SK-N-SH (cell line): ENCODE measurements at regions not wholly inside any gene's neighbourhood (a gene's known extent, or its start where the extent isn't known, plus 50 kb on each side); places are given as distances from the start of the nearest gene placed in this dataset.

Experiments
- CTCF ChIA-PET: fragments of 300-600, 350-600 bp; formaldehyde crosslinking; extraction: SDS; loops from one replicate; lab custom pipeline; 2021; lab: Yijun Ruan, JAX
- POLR2A ChIA-PET: fragments of 350-600 bp; sonication (Branson Sonifier 250); formaldehyde crosslinking; extraction: SDS; loops from one replicate; lab custom pipeline; 2020; ENCODE audit warnings: antibody characterized with exemption, inconsistent platforms; lab: Yijun Ruan, JAX
- DNase-seq: peaks from one replicate; pipeline ENCODE4 v3.0.0; 2012
- H2AFZ ChIP-seq: fragments of 200-600 bp; sonication (generic); 2 replicates; pipeline ENCODE4 v1.8.1; 2016; ENCODE audit warnings: antibody characterized with exemption, mild to moderate bottlenecking, low read depth
- H3F3A ChIP-seq: fragments of 200-600 bp; sonication (generic); replicated peaks from 2 replicates; pipeline ENCODE3; 2016; ENCODE audit warnings: antibody characterized with exemption, mild to moderate bottlenecking; ENCODE audit not compliant: insufficient read depth
- H3K27ac ChIP-seq, 2 experiments: fragments of 200-500 bp in 1 of 2; fragments of 200-600 bp in 1 of 2; sonication (Bioruptor generic) in 1 of 2; sonication (generic), shearing (Covaris generic) in 1 of 2; 2 replicates each; pipeline versions ENCODE4 v1.5.1 to v1.6.1; 2014 to 2016; ENCODE audit warnings: low read depth in 2 of 2, inconsistent platforms in 1 of 2, low read length in 1 of 2, mild to moderate bottlenecking in 1 of 2, mixed read lengths in 1 of 2
- H3K27me3 ChIP-seq: fragments of 200-600 bp; sonication (generic), shearing (Covaris generic); 2 replicates; pipeline ENCODE4 v1.6.1; 2016; ENCODE audit warnings: mixed run types; ENCODE audit not compliant: insufficient read depth
- H3K36me3 ChIP-seq, 2 experiments: fragments of 200-500 bp in 1 of 2; fragments of 200-600 bp in 1 of 2; sonication (Bioruptor generic) in 1 of 2; sonication (generic) in 1 of 2; replicated peaks in 1 of 2; 2 replicates each; pipeline versions ENCODE3 to v1.5.1; 2014 to 2016; ENCODE audit warnings: low read length in 1 of 2, mild to moderate bottlenecking in 1 of 2; ENCODE audit not compliant: insufficient read depth in 2 of 2, control insufficient read depth in 1 of 2
- H3K4me1 ChIP-seq, 2 experiments: fragments of 200-500 bp in 1 of 2; fragments of 200-600 bp in 1 of 2; sonication (Bioruptor generic) in 1 of 2; sonication (generic), shearing (Covaris generic) in 1 of 2; 2 replicates each; pipeline versions ENCODE4 v1.5.1 to v1.6.1; 2014 to 2016; ENCODE audit warnings: low read depth in 1 of 2, low read length in 1 of 2, mixed run types in 1 of 2; ENCODE audit not compliant: insufficient read depth in 2 of 2, control insufficient read depth in 1 of 2
- H3K4me2 ChIP-seq: fragments of 200-600 bp; sonication (generic), shearing (Covaris generic); 2 replicates; pipeline ENCODE4 v1.6.1; 2017; ENCODE audit warnings: mixed run types
- H3K4me3 ChIP-seq, 2 experiments: fragments of 200-500 bp in 1 of 2; fragments of 200-600 bp in 1 of 2; sonication (Bioruptor generic) in 1 of 2; sonication (generic), shearing (Covaris generic) in 1 of 2; 2 replicates each; pipeline versions ENCODE4 v1.5.1 to v1.8.1; 2014 to 2016; ENCODE audit warnings: low read depth in 2 of 2, inconsistent platforms in 1 of 2, low read length in 1 of 2, mild to moderate bottlenecking in 1 of 2, mixed read lengths in 1 of 2, moderate library complexity in 1 of 2
- H3K79me2 ChIP-seq: fragments of 200-600 bp; sonication (generic); 2 replicates; pipeline ENCODE4 v1.8.1; 2017; ENCODE audit warnings: mild to moderate bottlenecking; ENCODE audit not compliant: insufficient read depth
- H3K9ac ChIP-seq: fragments of 200-600 bp; sonication (generic); 2 replicates; pipeline ENCODE4 v1.6.1; 2017; ENCODE audit warnings: mixed run types
- H3K9me2 ChIP-seq: fragments of 200-600 bp; sonication (generic); 2 replicates; pipeline ENCODE4 v1.6.1; 2017; ENCODE audit warnings: mixed run types
- H3K9me3 ChIP-seq: fragments of 200-600 bp; sonication (generic); 2 replicates; pipeline ENCODE4 v1.6.1; 2017; ENCODE audit warnings: mixed run types, mild to moderate bottlenecking, moderate library complexity
- H4K20me1 ChIP-seq: fragments of 200-600 bp; sonication (generic); 2 replicates; pipeline ENCODE4 v1.6.1; 2017; ENCODE audit warnings: mild to moderate bottlenecking, mixed run types; ENCODE audit not compliant: insufficient read depth
- CHD2 ChIP-seq: fragments of 150-350 bp; IDR thresholded peaks from 2 replicates; pipeline ENCODE4 v1.6.1; 2018; ENCODE audit warnings: low read length; ENCODE audit not compliant: partially characterized antibody
- CTCF ChIP-seq: fragments of 200-600 bp; sonication (generic); IDR thresholded peaks from 2 replicates; pipeline ENCODE4 v1.6.1; 2017; ENCODE audit warnings: antibody characterized with exemption, mild to moderate bottlenecking, moderate library complexity
- ELF1 ChIP-seq: IDR thresholded peaks from 2 replicates; pipeline ENCODE4 v1.4.0; 2012
- EP300 ChIP-seq, 2 experiments: IDR thresholded peaks; 2 replicates each; pipeline versions ENCODE4 v1.4.0 to v1.6.1; 2012; ENCODE audit warnings: borderline replicate concordance in 1 of 2, low read depth in 1 of 2, low read length in 1 of 2
- FOSL2 ChIP-seq: IDR thresholded peaks from 2 replicates; pipeline ENCODE4 v1.4.0; 2012; ENCODE audit warnings: low read depth, mild to moderate bottlenecking, moderate library complexity, borderline replicate concordance
- FOXM1 ChIP-seq: IDR thresholded peaks from 2 replicates; pipeline ENCODE4 v1.4.0; 2012; ENCODE audit warnings: low read depth, mild to moderate bottlenecking
- IRF3 ChIP-seq: fragments of 150-350 bp; IDR thresholded peaks from 2 replicates; pipeline ENCODE4 v1.6.1; 2016; ENCODE audit warnings: mild to moderate bottlenecking, low read depth, low read length
- JUND ChIP-seq: IDR thresholded peaks from 2 replicates; pipeline ENCODE4 v1.4.0; 2012
- MAX ChIP-seq: IDR thresholded peaks from 2 replicates; pipeline ENCODE4 v1.4.0; 2012; ENCODE audit warnings: low read depth
- MEF2A ChIP-seq: IDR thresholded peaks from 2 replicates; pipeline ENCODE4 v1.4.0; 2012; ENCODE audit warnings: low read depth, borderline replicate concordance
- NFIC ChIP-seq: IDR thresholded peaks from 2 replicates; pipeline ENCODE4 v1.4.0; 2012; ENCODE audit warnings: borderline replicate concordance
- PBX3 ChIP-seq: IDR thresholded peaks from 2 replicates; pipeline ENCODE4; 2012
- POLR2AphosphoS5 ChIP-seq: IDR thresholded peaks from 2 replicates; pipeline ENCODE4 v1.6.1; 2012; ENCODE audit warnings: low read depth, low read length
- RAD21 ChIP-seq: IDR thresholded peaks from 2 replicates; pipeline ENCODE4 v1.6.1; 2012; ENCODE audit warnings: mild to moderate bottlenecking, low read length
- RCOR1 ChIP-seq: fragments of 150-350 bp; IDR thresholded peaks from 2 replicates; pipeline ENCODE4 v1.6.1; 2017; ENCODE audit warnings: antibody characterized with exemption, low read length
- REST ChIP-seq: IDR thresholded peaks from 2 replicates; pipeline ENCODE4 v1.6.1; 2012; ENCODE audit warnings: mild to moderate bottlenecking, low read depth, low read length, moderate library complexity
- RXRA ChIP-seq: IDR thresholded peaks from 2 replicates; pipeline ENCODE4 v1.4.0; 2012; ENCODE audit warnings: low read depth, mild to moderate bottlenecking, borderline replicate concordance
- TCF12 ChIP-seq: IDR thresholded peaks from 2 replicates; pipeline ENCODE4 v1.4.0; 2012
- TEAD4 ChIP-seq: IDR thresholded peaks from 2 replicates; pipeline ENCODE4 v1.4.0; 2012; ENCODE audit warnings: mild to moderate bottlenecking, borderline replicate concordance; ENCODE audit not compliant: insufficient read depth
- USF1 ChIP-seq: IDR thresholded peaks from 2 replicates; pipeline ENCODE4 v1.4.0; 2012; ENCODE audit warnings: low read depth, borderline replicate concordance
- YY1 ChIP-seq: IDR thresholded peaks from 2 replicates; pipeline ENCODE4 v1.4.0; 2012; ENCODE audit warnings: low read depth, mild to moderate bottlenecking
- WGBS: methylation state at CpG from one replicate; pipeline ENCODE4 v1.1.6; 2017; ENCODE audit warnings: low lambda C conversion rate; 5-methylcytosine and 5-hydroxymethylcytosine counted together

- no peak overlapping the region for H3K4me3 ChIP-seq
- no peaks in the 10 kb centered on the region for H3K9me2 ChIP-seq
- DNase-seq: no peak
- TF ChIP-seq MEF2A (peak; percentile 72), JUND (peak; percentile 89), POLR2AphosphoS5 (peak; percentile 48; the same call in 1 of the 2 replicates), TEAD4 (peak; percentile 76; the same call in 1 of the 2 replicates), RXRA (peak; percentile 46; the same call in 1 of the 2 replicates), FOXM1 (0 out of 2 replicates have a peak, but pooled peaks have one; percentile 30), EP300 (IDR thresholded peaks at IDR 0.05; ENCODE audit: borderline replicate concordance in 1 of 2, low read depth in 1 of 2, low read length in 1 of 2) (peak in 1 of 2 experiments; percentile 69; a peak in 2 of 4 replicates), ELF1 (no peak), TCF12 (peak; percentile 73), NFIC (no peak), PBX3 (peak; percentile 57), MAX (no peak), REST (no peak), FOSL2 (peak; percentile 93)
- H3K9me3 ChIP-seq: no peaks in the 10 kb centered on the region
- H3K4me1 ChIP-seq: peaks cover 8% of the 10 kb centered on the region in 2 experiments; a peak in 3 of 4 replicates
- no peaks in the 10 kb centered on the region for H3K79me2 ChIP-seq
- peak overlapping the region; percentile 76 to 82; a peak in 3 of 4 replicates for H3K27ac ChIP-seq
- POLR2A ChIA-PET: no interaction called here
- CTCF ChIA-PET: interaction anchor here (1.0 to 1.1 kb wide), 2 partner anchors 8 to 10 kb away, joined by 5 to 7 read pairs; no protein-coding TSS in a partner anchor
- peaks cover 9% of the 10 kb centered on the region for H3F3A ChIP-seq
- peak overlapping the region; percentile 26; the same call in 1 of the 2 replicates for H2AFZ ChIP-seq
- no peak overlapping the region; the same call in 1 of the 2 replicates for H3K9ac ChIP-seq
- H3K27me3 ChIP-seq: no peaks in the 10 kb centered on the region
- H4K20me1 ChIP-seq: no peaks in the 10 kb centered on the region
- H3K36me3 ChIP-seq: no peaks in the 10 kb centered on the region
- peak overlapping the region; percentile 20; the same call in 1 of the 2 replicates for H3K4me2 ChIP-seq
Observed at GRCh38 chr18:55790296-55790695, 202.3 kb upstream of the TCF4 start.

GRCh38 chr18:55787536-55788073, 199.6 kb upstream of the TCF4 start:
- Histone ChIP-seq H3K4me2 (no peak overlapping the region), H2AFZ (no peak overlapping the region), H3K4me3 (no peak overlapping the region), H4K20me1 (no peaks in the 10 kb centered on the region), H3K27me3 (no peaks in the 10 kb centered on the region), H3K9ac (no peak overlapping the region), H3K9me3 (no peaks in the 10 kb centered on the region), H3K9me2 (no peaks in the 10 kb centered on the region), H3F3A (peaks cover 9% of the 10 kb centered on the region), H3K27ac (no peak overlapping the region), H3K4me1 (no peaks in the 10 kb centered on the region; a peak in 1 of 4 replicates), H3K79me2 (no peaks in the 10 kb centered on the region), H3K36me3 (no peaks in the 10 kb centered on the region)
- ChIA-PET POLR2A (no interaction called here), CTCF (interaction anchor here (1.0 to 1.5 kb wide), 2 partner anchors 465 to 789 kb away, joined by 3 to 5 read pairs; no protein-coding TSS in a partner anchor)
- 88% methylated on average over 3 of the region's 3 CpGs for WGBS
- no peak for DNase-seq
- no peak for TF ChIP-seq ELF1
- no peak for TF ChIP-seq RCOR1
- TF ChIP-seq IRF3: no peak
- TF ChIP-seq CHD2: no peak
- TF ChIP-seq CTCF: no peak
- no peak for TF ChIP-seq RAD21
- no peak for TF ChIP-seq YY1
- TF ChIP-seq USF1: no peak
